Ishikawa (cell line): ENCODE measurements at regions not wholly inside any gene's neighbourhood (a gene's known extent, or its start where the extent isn't known, plus 50 kb on each side); places are given as distances from the start of the nearest gene placed in this dataset.

Source experiments
- REST ChIP-seq: IDR thresholded peaks from 2 replicates; pipeline ENCODE4 v1.6.1; 2012; ENCODE audit warnings: low read depth, mild to moderate bottlenecking
- ZBTB7A ChIP-seq: IDR thresholded peaks from 2 replicates; pipeline ENCODE4 v1.6.1; 2012; ENCODE audit warnings: low read depth
- TF ChIP-seq, protein P1 (sequence below): IDR thresholded peaks from 2 replicates; pipeline ENCODE4 v1.6.1; 2012

DNA sequence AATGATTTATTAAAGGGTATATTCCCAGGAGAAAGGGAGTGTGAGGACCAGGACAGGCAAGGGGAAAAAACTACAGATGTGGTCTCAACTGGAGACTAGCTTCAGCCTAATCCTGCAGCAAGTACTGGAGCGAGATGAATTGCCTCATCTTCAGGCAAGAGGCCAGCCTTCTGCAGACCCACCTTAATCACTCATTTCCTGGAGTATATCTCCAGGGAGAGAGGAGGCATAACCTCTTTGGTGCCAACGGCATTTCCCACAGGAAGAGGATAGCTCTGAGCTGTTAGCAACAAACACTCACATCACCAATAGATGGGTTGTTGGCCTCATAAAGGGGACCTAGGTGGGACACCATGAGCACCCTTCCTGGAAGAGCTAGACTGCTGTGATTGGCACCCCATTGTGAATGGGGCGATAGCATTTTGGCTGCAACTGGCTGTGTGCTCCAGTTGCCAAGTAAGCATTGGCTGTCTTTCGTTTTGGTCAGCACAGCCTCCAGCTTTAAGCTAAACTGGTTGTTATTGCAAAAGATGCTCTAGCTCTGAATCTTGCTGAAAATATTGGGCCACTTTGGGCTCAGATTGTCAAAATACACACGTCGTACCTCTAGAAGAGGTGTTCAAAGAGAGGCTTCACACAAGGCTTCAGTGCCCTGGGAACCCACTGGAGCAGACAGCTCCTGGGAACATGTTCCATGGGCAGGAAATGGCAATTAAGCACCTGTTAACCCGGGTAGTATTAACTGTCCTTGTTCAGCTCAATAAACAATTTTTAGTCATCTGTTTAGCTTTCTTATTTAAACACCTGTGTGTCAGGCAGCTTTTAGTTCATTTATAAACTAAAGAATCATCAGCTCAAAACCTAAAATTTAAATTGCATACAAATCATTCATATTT is 314.8 kb upstream of the C1orf87 start:
- TF ChIP-seq ZBTB7A (no peak), REST (no peak)
- TF ChIP-seq, protein P1, sequence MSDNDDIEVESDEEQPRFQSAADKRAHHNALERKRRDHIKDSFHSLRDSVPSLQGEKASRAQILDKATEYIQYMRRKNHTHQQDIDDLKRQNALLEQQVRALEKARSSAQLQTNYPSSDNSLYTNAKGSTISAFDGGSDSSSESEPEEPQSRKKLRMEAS = no peak
